CD4-positive, alpha-beta T cell treated with Interleukin-15 for 4 hours (primary cell): ENCODE measurements at regions not wholly inside any gene's neighbourhood (a gene's known extent, or its start where the extent isn't known, plus 50 kb on each side); places are given as distances from the start of the nearest gene placed in this dataset.

Experiments used
- DNase-seq: peaks from one replicate; pipeline ENCODE4 v3.0.0-alpha.2; 2020; ENCODE audit warnings: low spot score

DNA sequence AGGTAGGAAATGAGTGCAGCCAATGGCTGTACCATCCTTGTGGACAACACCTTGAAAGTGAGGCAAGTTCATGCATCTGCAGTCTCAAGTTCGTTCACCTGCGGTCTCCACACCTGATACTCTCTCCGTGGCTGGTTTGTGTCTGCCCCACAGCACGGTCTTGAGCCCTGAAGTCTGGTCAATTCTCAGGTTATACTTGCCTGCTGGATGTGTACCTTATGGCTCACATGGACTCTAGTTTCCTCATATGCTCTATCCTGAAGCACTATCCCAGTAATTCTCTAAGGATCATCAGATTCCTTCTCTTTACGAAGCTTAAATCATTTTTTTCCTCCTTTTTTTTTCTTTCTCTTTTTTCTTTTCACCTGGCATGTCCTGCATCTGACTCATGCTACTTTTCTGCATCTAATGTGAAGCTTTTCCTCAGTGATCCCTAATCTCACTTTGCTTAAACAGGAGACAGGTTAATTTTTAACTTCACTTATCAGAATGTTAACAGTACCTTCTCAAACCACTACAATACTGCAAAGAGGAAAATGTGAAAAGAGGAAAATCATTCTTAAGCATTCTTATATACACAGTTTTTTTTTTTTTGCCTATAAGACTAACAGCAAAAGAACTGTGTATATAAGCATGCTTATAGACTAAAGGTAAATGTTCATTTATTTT is 511.2 kb downstream of the SOX11 start:
- no peak for DNase-seq

DNA sequence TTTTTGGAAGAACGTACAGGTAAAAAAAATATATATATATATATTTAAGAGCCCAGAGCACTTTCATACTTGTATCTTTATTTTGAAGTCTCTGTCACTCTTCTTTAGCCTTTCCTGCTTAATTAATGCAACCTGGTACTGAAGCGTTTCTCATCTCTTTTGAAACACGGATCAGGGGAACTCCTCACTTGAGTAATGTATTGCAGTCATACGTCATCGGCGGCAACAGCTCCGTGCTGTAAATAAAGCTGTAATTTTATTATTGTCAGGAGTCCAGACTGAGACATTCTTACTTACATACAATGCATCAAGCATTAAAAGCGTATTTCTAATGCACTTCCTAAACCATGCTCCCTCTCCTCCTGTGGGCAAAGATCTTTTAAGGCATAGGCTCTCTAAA is 514.7 kb downstream of the SOX11 start:
- DNase-seq: no peak

DNA sequence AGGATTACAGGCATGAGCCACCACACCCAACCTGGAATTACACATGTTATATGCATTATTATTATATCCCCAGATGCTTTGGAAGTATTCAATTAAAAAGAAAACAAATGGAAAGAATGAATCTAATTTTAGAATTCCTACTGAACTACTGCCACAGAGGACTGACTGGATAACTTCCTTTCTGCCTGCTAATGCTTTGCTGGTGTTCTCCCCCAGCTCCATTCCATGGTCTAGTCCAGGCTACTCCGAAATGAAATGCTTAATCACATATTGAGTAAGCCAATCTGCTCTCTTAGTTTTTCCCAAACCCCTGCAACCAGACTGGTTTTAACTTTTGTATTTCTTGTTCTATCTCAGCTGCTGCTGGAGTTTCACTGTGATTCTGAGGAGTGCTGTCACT is 519.1 kb downstream of the SOX11 start:
- DNase-seq: no peak

DNA sequence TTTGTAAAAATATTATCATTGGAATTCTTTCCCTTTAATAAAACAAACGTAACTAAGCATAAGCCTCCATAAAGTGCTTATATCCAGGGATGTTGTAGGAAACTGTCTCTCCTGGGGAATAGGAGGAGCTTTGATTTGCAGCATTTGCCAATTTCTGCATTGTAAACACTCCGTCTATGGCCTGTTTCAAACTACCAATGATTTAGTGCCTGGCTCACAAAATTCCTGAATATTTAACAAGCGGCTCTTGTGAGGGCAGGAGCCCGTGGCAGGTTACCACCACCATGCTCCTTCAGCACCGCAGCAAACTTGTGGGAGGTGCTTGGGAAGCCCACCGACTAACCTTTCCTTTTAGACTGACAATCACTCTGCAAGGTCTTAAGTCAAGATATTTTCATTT is 520.3 kb downstream of the SOX11 start:
- DNase-seq: no peak

DNA sequence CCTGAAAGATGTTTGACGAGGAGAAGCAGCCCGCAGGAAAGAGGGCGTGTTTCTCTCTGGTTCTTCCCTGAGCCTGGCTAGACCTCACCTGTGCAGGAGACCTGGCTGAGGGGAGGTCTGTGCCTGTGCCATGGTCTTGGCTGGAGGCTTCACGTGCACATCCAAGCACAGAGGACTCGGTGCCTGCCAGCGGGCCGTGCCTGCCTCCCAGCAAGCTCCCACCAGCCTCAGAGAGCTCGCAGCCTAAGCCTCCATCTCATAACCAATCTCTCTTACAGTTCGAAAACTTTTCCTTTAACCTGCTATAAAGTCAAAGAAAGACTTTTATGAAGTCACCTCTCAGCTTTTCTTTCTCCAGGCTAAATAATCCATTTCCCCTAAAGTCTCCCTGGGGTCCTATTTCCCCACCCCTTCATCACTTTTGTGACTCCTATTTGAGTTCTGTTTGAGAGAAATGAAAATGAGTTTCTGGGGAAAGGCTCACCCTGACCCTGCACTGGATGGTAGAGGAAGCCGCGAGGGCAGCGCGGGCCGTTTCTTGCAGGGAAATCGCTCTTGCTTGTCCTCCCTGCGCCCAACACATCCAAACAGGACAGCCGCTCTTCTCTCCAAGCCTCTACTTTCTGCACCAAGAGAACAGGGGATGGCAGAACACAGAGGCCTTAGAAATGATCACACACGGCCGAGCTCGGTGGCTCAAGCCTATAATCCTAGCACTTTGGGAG is 521.0 kb downstream of the SOX11 start:
- DNase-seq: no peak

DNA sequence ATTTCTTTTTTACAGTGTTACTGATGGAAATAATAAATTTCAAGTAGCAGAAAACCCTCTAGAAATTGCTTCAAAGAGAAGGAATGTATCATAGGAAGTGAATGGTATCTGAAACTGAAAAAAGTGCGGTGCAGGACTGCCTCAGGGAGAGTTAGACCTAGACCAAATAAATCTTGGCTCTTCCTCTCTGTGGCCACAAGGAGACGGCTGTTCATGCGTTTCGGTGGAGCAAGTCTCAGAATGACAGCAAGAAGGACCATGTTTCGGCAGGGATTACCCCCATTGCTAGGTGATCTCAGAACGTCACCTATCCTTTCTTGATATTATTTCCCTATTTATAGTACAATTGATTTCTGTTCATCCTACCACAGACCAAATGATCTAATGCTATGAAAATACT is 522.3 kb downstream of the SOX11 start:
- no peak for DNase-seq

DNA sequence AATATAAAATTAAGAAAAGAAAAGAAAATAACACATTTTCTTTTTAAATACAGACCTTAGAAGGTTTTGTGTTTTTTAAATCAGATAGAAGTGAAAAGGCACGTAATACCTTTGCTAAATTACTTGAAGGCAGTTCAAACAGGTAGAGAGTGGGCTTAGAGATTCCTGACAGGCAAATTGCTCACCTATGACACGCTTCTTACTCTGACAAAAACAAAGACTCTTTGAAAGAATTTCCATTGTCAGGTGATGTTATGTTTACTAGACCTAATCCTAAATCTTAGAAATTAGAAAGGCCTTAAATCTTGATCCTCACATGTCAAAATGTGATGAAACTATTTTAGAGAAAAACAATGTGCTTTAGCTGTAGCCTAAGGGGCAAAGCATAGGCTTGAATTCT is 522.9 kb downstream of the SOX11 start:
- DNase-seq: no peak

DNA sequence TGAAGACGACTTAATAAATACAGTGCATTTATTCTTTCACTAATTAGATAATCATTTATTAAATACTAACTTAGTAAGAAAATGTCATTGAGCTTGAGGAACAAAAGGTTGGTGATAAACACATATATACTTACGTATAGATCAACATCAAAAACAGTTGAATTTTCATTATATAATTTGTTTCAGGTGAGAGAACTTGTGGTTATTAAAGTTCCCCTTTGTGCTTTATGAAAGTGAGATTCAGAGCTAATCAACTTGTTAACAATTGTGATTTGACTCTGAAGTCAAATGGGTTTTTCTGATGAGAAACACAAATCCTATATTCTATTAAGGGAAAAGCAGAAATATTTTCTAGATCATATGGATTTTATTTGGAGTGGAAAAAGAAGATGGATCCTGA is 524.0 kb downstream of the SOX11 start:
- no peak for DNase-seq

DNA sequence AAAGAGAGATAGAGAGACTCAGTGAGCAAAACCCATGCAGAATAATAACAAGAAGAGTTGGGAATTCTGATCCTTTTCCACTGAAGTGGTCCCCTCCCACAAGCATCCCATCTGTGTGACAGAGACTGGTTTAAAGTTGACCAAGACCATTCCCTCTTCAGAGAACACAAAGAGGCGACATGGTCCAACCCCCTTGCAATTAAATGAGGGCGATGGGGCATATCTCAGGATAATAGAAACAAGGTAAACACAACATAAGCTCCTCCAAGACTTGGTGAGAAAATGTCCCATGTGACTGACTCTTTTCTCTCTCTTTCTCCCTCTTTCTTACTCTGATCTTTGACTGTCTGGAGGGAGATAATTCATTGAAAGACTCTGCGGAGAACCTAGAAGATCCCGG is 526.7 kb downstream of the SOX11 start:
- no peak for DNase-seq

DNA sequence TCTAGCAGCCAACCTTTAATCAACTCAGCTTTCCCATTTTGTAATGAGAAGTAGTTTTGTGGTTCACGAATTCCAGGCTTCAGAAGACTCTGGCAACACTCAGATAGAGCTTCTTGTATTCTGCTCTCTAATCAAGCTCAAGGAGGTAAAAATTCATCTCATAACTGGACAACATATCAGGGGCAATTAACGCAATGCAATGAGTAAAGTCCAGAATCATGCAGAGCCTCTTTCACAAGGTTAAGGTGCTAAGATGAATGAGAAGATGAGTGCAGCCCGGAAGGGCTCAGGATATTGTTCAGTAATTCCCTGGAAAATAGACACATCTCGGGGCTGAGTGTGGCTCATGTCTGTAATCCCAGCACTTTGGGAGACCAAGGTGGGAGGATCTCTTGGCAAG is 527.7 kb downstream of the SOX11 start:
- no peak for DNase-seq

DNA sequence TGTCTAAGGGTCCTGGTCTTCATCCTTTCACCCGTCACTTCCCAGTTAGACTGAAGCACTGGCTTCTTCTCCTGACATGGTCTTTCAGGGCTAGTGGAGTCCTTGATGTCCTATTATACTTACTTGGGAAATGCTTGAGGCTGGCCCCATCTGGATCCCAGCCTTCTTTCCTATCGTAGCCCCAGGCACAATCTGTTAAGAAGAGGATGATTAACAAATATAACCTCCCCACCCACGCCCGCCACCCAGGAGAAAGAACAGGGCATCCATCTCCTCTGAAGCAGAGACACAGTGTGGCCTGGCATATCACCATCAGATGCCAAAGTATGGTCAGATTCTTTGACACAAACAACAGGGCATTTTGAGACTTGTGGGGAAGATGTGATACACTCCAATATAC is 530.1 kb downstream of the SOX11 start:
- DNase-seq: no peak

DNA sequence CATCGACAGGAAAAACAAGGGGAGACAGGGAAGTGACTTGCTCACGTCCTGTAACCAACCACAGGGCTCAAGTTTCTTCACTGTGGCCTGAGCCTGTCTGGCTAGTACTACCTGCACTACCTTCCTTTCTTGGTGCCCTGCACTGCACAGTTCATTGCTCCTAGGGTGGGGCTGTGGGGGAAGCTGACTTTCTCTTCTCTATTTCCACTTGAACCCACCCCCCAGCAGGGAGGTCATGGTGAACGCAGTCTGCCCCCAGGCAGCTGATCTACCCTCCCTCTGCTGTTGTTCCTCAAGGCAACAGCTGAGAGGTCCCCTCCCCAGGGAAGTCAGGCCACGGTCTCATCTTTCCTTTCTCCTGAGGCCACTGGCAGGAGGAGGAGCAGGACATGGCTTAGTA is 532.1 kb downstream of the SOX11 start:
- no peak for DNase-seq

DNA sequence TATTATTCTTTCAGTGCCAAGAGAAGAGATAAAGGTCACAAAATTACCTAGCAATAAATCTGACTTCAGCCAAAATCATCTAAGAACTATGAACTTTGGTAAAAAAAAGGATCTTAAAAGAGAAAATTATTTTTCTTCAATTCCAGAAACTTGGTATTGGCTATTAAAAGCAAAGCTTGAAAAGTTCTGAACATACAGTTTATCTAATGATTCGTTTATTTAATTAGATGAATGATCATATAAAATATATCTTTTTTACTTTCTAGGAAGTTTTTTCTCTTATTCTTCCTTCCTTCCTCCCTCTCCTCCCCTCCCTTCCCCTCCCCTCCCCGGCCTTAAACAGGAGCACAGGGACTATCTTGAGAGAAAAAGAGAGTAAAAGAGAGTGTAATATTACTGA is 536.1 kb downstream of the SOX11 start:
- DNase-seq: no peak

DNA sequence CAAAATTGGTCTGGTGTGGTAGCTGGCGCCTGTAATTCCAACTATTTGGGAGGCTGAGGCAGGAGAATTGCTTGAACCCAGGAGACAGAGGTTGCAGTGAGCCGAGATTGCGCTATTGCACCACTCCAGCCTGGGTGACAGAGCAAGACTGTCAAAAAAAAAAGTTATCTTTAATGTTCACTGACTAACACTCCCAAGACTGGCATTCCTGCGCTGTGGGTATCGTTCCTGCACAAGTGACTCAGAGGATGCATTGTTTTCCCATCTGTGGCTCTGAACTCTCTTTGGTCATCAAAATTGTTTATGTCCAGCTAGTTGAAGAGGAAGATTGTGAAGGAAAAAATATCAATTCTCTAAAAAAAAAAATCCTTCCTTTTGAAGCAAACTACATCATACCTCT is 539.0 kb downstream of the SOX11 start:
- no peak for DNase-seq

DNA sequence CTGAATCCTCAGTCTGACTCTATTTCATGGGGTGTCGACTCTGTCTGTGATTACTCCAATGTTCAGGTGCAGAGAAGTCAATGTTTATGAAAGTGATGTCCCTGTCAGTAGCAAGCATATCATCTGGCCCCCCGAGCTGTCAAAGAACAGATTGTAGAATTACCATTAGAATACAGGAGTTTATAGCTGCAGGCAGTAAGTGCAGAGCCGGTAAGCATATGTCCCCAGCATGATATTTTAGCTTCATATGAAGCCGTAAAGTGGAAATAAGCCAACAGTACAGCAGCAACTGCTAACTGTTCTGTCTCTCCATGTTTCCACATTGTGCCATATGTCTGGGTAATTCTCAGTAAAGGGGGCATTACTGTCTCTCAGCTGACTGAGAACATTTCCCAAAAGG is 541.8 kb downstream of the SOX11 start:
- DNase-seq: no peak

DNA sequence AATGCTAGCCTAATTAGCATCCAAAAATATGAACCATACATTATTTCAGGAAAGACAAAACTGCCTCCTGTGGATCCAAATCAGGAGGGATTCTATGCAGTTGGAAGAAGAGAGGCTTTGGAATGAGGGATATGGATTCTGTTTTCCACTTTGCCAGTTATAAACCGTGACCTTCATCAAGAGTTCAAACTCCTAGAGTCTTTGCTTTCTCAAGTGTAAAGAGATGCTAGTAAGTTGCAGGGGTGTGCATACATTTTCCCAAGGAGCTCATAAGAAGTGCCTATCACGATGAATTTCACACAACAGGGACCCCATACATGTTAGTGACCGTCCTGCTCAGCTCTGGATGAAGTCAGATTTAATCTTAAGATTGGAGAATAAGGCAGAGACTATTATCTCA is 542.5 kb downstream of the SOX11 start:
- no peak for DNase-seq

DNA sequence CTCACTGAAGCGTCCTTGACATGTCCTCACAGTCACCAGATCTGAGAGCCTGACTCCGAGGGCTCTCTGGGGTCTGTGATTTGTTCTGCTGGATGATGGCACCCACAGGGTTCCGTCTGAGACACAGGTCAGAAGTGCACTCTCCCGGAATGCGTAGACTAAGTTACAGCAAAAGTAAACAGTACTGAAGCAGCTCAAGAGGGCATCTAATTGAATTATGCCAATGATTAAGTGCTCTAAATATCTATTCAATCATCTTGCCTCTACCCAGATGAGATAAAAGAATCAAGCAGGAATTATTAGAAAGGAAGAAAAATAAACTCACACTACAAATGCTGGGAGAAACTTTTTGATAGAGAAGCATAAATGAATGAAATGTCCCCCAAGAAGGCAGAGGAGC is 544.1 kb downstream of the SOX11 start:
- no peak for DNase-seq

DNA sequence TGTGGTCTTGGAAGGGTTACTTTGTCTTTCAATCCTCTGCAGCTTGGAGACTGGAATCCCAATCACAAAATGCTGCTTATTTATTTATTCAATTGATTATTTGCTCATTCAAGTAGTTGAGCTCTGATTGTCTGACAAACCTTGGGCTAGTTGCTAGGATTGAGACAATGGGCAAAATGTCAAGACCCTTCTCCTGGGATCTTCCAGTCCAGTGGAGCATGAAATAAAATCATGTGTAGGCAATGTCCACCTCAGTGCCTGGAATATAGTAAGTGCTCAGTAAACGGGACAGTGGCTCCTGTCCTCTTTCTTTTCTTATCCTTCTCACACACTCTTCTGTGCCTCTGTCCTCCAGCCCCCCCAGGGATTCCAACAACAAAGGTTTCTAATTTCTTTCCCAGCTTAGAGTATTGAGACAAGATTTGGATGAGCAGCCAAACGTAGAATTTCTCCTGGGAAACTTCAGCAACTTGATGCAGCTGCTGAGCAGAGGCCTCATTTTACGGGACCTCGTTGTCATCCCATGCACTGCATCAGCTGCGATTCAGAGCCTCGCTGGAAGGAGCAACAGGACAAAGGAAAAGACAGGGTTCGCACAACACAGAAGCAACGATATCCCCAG is 545.0 kb downstream of the SOX11 start:
- no peak for DNase-seq

DNA sequence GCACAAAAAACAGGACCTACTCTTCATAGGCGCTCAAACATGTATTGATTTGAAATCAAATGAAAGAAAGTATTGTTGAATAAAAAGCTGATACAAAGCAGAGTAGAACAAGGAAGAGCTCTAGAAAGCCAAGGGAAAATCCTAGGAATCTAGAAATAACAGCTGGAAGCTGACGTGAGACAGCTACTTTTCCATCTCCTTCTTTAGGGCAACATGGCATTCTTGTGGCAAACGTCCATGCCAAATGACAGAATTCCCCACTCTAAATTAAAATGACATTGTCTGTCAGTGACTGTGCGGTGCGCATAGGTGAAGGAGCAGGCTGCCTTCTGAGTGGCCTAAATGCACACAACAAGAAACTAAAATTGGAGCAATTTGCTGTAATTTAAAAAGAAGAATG is 557.4 kb downstream of the SOX11 start:
- no peak for DNase-seq

DNA sequence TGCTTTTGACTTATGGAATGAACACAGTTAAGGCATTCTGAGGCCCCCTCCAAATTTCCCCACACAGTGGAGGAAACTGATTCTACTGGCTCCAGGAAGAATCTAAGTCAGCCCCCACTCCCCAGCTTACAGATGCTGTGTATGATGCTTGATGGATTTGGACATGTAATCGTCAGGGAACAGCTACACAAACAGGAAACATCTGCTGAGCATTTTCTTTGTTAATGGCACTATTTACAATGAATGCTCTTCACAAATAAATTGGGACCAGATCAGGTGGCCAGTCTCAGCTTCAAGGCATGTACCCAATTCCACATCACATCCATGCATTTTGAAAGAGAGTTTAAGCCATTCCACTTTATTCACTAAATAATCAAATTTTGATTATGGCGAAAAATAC is 562.3 kb downstream of the SOX11 start:
- no peak for DNase-seq

DNA sequence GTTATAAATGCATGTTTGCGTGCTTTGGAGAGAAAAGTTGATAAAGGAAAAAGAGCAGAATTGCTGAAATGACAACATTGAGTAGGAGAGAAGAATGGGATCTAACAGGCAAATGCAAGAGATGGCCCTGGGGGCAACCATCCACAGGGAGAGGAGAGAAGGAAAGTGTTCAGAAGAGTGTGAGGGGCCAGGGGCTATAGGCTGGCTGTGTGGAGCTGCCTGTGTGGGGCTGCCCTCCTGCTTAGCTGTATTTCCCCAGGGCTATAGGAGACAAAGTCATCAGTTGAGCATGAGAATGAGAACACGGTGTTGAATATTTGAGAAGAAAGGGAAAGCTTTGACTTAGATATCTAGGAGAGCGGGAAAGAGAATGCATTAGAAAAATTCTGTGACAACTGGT is 572.0 kb downstream of the SOX11 start:
- no peak for DNase-seq

DNA sequence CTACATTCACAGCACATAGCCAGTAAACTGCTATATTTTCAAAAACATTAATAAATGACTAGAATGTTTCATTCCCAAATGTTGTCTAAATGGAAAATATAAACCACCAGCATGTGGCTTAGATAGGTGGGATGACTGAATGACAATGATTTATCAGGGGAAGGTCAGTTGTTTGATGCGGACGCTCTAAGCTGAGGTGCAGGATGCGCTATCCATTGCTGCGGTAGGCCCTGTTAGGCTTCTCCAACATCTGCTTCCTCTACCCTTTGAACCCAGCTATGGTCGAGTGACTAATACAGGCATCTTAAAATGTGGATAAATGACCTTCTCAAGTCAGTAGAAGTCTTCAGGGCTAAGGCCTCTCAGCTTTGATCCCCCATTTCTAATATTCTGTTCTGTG is 584.2 kb downstream of the CMPK2 start:
- DNase-seq: no peak

DNA sequence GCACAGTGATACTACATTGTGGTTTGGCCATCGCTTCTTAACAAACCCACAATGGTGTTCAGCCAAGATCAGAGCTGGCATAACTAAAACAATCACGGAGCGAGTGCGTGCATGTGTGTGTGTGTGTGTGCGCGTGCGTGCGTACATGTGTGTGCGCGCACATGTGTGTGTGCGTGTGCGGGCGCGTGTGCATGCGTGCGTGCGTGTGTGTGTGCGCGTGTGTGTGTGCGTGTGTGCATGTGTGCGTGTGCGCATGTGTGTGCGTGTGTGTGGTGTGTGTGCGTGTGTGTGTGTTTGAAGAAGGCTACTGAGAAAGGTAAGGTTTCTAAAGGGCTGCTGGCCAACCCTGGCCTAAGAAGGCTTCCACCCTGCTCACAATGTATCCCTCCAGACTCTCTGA is 582.4 kb downstream of the CMPK2 start:
- DNase-seq: no peak

DNA sequence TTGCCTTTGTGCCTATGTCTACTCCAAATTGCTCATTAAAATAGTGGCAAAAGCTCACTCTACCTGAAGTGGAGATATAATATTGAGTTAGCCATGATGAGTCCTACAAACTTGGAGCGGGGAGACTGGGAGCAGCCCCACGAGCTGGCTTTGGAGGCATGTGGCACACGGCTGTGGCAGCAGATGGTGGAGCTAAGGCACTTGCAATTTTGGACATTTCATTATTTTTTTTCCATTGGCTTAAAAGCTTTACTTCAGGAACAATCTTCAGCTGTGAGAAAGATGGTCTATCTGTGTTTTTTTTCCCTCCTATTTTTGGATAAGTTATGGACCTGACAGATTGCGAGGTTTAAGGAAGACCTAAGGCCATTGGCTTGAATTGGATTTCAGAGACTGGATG is 578.3 kb downstream of the CMPK2 start:
- DNase-seq: no peak
